KBM-7 (cell line): ENCODE measurements at regions not wholly inside any gene's neighbourhood (a gene's known extent, or its start where the extent isn't known, plus 50 kb on each side); places are given as distances from the start of the nearest gene placed in this dataset.
"Not testable (repeated sequence)": the region's sequence is repeated elsewhere in the genome, so short reads cannot be mapped to it uniquely, and the experiment has no call there.

Experiments
- DNase-seq: peaks from one replicate; pipeline ENCODE4 v3.0.0-alpha.2; 2015
- in situ Hi-C: fragments of 300-500 bp; cut with MboI; formaldehyde crosslinking; loops from 2 replicates; pipeline ENCODE4 v1.14.3; 2020; ENCODE audit warnings: low sequenced_read_pairs, low pct_unique_long_range_greater_than_20kb, mixed read lengths

DNA sequence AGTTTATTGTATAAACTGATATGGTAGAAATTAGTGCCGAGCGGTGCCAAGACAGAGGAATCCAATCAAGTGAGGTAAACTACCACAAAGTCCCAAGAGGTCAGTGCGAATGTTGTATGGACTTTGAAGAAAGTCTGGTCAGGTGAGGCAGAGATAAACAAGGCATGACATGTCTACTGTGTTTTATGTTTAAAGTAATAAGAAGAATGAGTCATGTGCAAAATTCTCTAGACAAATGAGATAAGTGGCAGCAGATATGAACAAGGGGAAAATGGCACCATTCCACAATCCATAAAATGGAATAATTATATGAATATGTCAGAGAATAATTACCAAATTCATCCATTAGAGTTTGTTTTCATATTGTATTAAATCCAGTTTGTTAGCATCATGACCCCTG lies 364.1 kb upstream of the CCNH start:
- in situ Hi-C loops = loop anchor here (25.0 kb wide), 1 partner anchor 911 kb away; no protein-coding TSS in a partner anchor
- DNase-seq = no peak

DNA sequence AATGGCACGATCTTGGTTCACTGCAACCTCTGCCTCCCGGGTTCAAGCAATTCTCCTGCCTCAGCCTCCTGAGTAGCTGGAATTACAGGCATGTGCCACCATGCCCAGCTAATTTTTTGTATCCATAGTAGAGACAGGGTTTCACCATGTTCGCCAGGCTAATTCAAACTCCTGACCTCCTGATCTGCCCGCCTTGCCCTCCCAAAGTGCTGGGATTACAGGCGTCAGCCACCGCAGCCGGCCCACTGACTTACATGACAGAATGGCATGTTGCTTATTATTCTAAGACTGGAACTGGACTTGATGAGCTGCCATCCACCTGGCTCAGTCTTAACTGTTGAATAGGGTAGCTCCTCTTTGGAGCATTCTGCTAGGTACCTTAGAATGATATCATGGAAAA lies 363.6 kb upstream of the CCNH start:
- in situ Hi-C loops = loop anchor here (25.0 kb wide), 1 partner anchor 911 kb away; no protein-coding TSS in a partner anchor
- DNase-seq = not testable (repeated sequence)

DNA sequence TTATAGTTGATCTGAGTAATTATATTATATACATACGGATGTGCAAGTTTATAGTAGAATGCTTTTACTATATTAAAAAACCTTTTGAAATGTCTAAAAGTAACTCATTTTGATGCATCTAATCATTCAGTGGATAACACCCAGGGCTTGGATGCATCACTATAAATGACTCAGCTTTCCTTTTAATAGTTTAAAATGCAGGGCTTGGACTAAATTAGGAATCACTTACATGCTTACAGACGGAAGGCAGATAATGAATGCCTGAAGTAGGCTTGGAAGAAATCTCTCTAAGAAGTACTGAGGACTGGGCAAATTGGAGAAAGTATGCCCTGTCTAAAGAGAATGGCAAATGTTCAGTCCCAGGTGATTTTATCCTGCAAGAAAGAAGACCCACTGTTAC lies 362.5 kb upstream of the CCNH start:
- DNase-seq = no peak
- in situ Hi-C loops = loop anchor here (25.0 kb wide), 1 partner anchor 912 kb away; no protein-coding TSS in a partner anchor

DNA sequence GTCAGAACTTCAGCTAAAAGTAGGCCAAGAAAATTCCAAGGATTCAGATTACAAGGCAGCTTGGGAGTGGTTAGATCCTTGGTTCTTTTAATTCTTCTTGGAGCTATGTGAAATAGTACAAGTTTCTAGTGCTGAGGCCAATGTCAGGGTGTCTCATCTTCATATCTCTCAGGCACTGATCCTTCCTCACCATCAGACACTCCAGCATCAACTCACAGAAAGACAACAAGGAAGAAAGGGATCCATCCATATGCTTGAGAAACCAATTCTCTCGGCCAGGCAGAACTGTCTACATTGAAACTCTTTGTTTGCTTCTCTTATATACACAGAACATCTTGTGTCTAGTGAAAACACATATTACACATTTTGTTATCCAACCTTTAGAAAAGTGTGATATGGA lies 362.1 kb upstream of the CCNH start:
- no peak for DNase-seq
- in situ Hi-C loops = loop anchor here (25.0 kb wide), 1 partner anchor 912 kb away; no protein-coding TSS in a partner anchor

DNA sequence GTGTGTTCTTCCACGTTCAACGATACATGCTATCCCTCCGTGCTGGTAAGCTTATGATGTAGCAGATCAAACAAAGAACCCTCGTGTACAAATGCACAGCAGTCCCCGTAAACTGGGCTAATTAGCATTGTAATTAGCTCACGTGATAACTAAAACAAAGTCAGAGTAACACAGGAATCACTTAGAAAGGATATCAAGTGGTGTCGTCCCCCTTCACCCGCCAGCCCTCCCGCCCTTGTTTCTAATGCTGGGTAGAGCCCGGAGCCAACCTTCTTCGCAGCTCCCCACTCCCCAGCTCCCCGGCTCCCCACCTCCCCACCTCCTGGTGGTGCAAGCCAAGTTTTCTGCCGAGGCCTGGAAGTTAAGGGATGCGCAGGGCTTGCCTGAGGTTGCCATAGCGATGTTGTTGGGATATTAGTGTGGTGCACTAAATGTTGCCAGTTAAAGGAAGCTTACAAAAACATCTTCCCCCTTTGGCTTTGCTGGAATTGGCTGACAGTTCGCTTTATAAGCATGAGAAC lies 357.9 kb upstream of the CCNH start:
- in situ Hi-C loops = no loop called here

DNA sequence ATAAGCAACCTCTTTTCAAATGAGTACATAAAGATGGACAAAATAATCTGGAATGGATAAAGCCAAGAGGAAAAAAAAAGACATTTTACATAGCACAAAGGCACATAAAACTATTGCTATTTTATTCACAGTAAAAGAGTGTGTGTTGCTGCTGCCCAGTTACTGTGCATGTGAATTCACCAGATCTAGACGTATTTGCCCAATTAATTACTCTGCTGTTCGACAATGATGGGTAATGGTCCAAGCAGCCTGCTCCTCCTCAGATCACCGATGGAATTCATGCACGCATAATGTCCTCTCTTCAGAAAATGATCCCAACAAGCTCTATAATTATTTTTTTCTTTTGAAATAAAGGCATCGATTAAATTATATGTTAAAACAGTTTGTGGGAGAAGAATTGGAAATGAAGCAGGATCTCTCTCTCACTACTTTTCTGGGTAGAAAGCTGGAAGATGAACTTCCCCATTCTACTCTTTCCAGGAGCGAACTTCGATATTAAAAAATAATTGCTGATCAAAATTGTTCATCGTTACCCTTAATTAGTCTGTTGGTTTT lies 357.4 kb upstream of the CCNH start:
- no peak for DNase-seq

More for the DNA sequence above, 357.9 kb upstream of the CCNH start:
- no peak for DNase-seq

DNA sequence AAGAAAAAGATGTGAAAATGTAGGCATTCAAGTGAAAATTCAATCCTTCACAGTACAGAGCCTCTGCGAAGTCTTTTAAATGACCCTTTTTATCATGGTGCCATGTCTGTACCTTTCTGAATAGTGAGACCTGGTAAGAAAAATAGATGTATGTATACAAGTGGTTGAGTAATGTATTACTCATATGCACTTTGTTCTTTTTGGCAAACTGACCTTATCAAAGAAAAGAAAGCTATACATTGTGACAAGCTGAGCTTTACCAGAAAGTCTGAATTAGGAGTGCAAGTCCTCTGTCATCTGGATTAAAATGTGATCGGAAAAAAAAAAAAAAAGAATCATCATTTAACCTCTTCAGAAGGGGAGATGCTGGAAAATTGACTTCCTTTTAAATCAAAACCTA lies 356.4 kb upstream of the CCNH start:
- DNase-seq = no peak
- in situ Hi-C loops = no loop called here

More for the DNA sequence above, 357.4 kb upstream of the CCNH start:
- in situ Hi-C loops = no loop called here

DNA sequence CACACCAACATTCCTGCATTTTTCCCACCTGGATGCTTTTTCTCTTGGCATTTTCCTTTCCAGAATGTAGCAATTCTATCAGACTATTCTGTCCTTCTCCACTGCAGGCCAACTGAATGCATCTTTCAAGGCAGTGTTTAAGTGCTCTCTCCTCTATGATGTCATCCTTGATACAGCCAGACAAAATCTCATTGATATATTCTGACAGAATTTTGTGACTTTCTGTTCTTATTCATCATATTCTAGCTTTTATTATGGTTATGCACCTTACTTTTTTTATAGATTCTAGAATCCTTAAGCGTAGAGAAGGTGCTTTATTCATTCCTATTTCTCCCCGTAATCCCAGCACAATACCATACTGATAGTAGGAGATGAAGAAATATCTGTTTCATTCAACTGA lies 355.5 kb upstream of the CCNH start:
- no peak for DNase-seq
- in situ Hi-C loops = no loop called here

DNA sequence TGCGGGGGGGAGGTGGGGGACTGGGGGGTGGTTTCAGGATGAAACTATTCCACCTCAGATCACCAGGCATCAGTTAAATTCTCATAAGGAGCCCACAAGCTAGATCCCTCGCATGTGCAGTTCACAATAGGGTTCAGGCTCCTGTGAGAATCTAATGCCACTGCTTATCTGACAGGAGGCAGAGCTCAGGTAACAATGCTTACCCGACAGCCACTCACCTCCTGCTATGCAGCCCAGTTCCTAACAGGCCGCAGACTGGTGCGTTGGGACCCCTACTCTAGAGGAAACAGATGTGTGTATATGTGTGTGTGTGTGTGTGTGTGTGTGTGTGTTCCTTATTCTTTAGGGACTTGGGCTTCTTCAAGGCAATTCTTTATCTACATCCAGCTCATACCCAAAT lies 352.3 kb upstream of the CCNH start:
- in situ Hi-C loops = no loop called here
- no peak for DNase-seq

DNA sequence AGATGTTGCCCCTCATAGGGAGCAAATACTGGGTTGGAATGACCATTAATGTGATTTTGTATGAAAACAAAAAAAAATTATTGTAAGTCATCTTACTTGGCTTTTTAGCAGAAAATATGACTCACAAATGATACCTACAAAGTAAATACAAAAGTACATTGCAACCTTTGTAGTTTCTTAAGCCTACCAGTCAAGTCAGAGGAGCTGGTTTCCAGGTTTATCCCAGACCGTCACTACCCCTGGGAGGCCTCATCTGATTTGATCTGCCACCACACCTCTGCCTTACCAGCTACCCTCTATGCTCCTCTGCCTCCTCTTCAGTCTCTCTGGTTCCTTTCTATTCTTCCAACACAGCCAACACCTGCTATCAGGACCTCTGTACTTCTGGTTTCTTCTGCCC lies 349.9 kb upstream of the CCNH start:
- in situ Hi-C loops = no loop called here
- no peak for DNase-seq

DNA sequence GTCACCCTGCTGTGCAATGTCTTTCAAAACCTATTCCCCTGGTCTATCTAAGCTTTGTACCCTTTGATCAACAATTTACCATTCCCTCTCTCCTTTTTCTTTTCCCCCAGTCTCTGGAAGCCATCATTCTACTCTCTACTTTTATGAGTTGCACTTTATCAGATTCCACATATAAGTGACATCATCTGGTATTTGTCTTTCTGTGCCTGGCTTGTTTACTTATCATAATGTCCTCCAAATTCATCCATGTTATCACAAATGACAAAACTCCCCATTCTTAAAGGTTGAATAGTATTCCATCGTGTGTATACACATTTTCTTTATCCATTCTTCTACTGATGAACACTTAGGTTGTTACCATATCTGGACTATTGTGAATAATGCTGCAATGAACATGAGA lies 344.2 kb upstream of the CCNH start:
- in situ Hi-C loops = no loop called here
- no peak for DNase-seq

DNA sequence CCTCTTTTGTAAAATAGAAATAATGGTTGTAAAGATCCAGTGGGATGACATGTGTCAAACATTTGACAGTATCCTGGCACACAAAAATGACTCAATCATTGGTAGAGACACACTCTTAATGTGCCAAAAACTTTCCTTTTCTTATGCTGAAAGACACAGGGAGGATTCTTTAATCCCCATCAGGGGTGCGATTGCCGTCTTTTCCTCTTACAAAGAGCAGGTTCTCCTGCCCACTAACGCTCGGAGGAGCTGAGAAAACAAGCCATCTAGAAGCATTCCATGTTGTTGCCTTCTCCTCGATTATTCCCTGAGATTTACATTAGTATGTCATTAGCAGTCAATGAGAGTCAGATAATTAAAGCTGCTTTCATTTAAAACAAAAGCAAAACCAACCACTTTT lies 342.6 kb upstream of the CCNH start:
- no peak for DNase-seq
- in situ Hi-C loops = no loop called here

DNA sequence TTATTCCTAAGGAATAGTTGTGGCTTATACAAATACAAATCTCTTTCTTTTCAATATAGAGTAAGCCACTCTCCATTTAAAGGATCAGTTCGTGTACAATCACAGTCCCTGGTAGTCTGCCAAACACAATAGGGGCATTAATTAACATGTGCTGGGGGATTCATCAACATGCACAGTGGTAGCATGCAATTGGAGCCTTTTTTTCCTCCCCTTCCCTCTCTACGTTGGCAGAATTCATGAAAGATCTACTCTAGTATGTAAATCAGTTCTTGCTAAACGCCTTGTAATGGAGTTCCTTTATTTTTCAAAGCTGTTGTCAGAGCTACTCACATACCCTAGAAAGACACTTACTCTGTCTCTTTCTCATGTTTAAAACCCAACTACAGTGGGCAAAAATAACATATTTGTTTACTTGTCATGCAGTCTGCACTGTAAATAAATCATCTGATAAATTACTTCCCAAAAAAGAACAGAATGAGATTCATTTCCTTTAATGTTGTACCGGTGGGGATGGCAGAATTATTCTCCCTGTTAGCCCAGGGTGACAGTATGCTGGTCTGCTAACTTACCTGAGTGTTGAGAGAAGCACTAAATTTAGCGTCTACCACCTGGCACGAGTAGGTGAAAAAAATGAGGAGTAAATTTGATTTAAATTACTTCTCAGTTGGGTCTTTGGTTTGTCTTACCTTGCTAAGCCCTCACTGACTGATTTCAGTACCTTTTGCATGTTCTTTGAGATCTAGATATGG lies 341.5 kb upstream of the CCNH start:
- in situ Hi-C loops = no loop called here
- no peak for DNase-seq

DNA sequence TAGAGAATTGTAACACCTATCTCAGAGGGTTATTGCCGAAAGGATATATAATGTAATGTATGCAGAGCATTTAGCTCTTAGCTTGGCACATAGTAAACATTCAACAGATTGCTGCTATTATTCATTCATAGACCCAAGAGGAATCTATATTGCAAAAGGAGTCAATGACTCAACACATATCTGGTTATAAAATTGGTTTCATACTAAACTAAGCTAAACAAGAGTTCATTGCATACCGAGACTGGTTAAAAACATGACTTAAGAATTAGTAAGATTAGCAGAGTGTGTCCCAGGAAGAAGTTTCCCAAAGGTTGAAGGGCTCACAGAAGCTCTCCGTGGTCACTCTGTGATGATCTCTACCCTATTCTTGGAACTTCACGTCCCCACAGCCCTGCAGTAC lies 339.6 kb upstream of the CCNH start:
- DNase-seq = no peak
- in situ Hi-C loops = no loop called here

DNA sequence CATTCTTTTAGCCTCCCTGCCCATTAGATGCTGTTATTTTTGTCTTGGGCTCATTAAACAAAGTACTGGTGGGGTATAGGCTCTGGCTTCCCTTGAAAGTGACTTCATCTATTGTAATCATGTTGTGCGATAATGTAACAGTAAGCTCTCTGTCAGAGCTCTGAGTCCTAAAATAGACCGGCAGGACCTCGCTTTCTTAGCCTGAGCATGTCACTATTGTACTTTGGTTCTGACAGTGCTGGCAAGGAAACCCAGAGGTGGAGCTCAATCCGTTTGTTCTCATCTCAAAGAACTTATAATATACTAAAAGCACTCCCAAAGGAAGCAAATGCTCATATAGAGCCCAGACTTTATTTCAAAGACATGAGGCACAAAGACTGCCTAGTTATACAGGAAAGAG lies 339.1 kb upstream of the CCNH start:
- in situ Hi-C loops = no loop called here
- DNase-seq = no peak

DNA sequence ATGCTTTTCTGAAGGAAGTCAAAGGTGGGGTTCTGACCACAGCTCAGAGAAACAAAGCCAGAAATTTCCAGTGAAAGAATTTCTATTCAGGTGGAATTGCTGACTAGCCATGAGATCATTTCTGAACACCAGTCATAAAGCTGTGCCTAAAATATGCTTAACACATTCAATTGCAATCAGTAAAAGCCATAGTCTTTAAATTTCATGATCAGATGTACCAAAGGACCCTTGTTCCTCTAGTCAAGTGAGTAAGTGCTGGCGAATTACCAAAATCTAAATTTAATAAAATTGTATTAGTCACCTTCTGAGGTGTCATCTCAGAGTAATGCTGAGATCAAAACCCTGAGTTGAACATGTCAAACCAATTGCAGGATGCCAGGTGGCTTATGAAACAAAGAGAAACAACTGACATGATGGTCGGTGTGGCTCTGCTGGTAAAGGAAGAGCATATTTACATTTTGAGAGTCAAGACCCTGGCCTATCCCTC lies 334.2 kb upstream of the CCNH start:
- in situ Hi-C loops = no loop called here

DNA sequence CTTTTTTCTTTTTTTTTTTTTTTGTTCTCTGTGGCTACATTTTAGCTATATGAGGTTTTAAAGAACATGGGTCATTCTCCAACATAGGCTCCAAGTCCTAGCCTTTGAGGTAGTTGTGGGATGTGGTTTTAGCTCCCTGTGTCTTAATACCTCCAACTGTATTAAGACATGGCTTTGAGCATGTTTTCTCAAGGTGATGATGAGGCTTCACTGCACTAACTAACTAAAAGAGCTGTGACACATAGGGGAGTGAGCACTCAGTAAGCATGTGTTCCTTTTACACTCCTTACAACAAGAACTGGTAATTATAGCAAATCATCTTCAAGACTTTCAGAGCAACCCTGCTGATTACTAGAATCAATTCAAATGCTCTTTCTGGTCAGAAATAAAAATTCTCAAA lies 333.6 kb upstream of the CCNH start:
- in situ Hi-C loops = no loop called here
- no peak for DNase-seq

More for the DNA sequence above, 334.2 kb upstream of the CCNH start:
- DNase-seq = no peak

DNA sequence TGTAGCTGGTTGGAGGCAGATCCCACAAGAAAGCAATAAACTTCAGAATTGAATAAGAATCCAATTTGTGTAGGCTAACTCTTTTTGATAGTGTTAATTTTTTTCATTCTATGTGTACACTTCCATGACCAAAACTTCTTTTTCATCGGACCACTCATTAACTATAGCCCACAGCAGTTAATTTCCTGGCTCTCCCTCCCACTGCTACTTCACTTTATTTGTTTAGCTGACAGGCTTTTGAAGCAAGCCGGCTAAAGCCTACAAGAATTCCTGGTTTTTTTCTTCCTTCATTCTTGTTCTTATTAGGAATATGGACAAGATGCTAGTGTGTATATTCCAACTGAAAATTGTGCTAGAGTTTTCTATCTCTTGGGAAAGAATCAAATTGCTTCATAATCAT lies 329.2 kb upstream of the CCNH start:
- in situ Hi-C loops = no loop called here
- DNase-seq = no peak

DNA sequence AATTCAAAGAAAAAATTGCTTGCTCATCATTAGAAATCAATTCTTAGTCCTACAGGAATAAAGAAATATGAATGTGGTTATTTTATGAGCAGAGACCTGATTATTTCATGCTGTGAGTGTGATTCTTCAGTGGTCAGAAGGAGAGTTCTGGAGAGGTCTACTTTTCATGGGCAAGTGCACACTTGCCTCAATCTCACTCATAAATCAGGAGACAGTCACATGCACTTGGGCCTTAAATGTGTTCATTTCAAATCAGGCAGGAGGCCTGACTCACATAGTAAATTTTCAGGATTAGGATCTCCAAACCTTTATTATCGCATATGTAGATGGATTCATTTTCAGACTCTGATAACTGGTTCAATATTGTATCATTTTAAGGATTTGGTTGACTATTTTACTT lies 323.2 kb upstream of the CCNH start:
- DNase-seq = no peak
- in situ Hi-C loops = no loop called here

DNA sequence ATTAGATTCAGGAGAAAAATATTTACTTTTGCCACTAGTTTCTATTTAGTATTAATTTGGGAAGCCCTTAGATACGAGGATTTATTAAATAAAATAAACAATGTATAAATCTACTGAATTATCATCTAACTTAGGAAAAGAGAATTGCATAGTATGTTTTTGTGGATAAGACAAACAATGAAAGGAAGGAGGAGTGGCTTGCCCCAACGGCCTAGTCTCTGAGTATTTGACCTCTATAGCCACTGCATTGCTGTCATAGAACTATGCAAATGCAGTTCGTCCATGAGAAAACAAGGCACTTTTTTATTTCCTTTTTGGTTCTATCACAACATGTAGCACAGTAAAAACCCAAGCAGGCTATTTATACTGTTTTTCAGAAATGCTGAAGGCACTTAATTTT lies 321.2 kb upstream of the CCNH start:
- no peak for DNase-seq
- in situ Hi-C loops = no loop called here
